HG02885 (cell line): ENCODE measurements at regions not wholly inside any gene's neighbourhood (a gene's known extent, or its start where the extent isn't known, plus 50 kb on each side); places are given as distances from the start of the nearest gene placed in this dataset.

Experiments
- ATAC-seq: cut with Tn5 transposase; IDR thresholded peaks from one replicate; pipeline ENCODE4 v1.9.1; 2021; ENCODE audit warnings: mild to moderate bottlenecking; ENCODE audit not compliant: unreplicated experiment, poor library complexity

GRCh38 chr12:25301798-25302197 is 51.1 kb upstream of the KRAS start:
- ATAC-seq, result no peak
